ENCODE measurements at regions not wholly inside any gene's neighbourhood (a gene's known extent, or its start where the extent isn't known, plus 50 kb on each side); places are given as distances from the start of the nearest gene placed in this dataset.

- no peak overlapping the region for H3K4me3 ChIP-seq (ENCODE audit: control insufficient read depth in 2 of 3, extremely low read depth in 1 of 3, insufficient read depth in 2 of 3, low read depth in 1 of 3, low read length in 3 of 3)
- FAIRE-seq (no peak), DNase-seq (ENCODE audit: low read depth, low spot score) (no peak)
- no peak overlapping the region for H3K4me2 ChIP-seq (ENCODE audit: control insufficient read depth, extremely low read depth, insufficient read depth, low read depth, low read length)
- H3K9me3 ChIP-seq (ENCODE audit: control insufficient read depth, low read depth, low read length), result no peaks in the 10 kb centered on the region
- H3K4me1 ChIP-seq (ENCODE audit: control insufficient read depth, extremely low read depth, insufficient read depth, low read length), result no peaks in the 10 kb centered on the region
- no peaks in the 10 kb centered on the region for H3K79me2 ChIP-seq (ENCODE audit: control insufficient read depth, insufficient read depth, low read length)
- H3K27me3 ChIP-seq (ENCODE audit: control insufficient read depth, extremely low read depth, insufficient read depth, low read length), result no peaks in the 10 kb centered on the region
- H3K27ac ChIP-seq (ENCODE audit: control insufficient read depth, insufficient read depth, low read length), result no peak overlapping the region
- H3K36me3 ChIP-seq (ENCODE audit: control insufficient read depth in 2 of 2, extremely low read depth in 1 of 2, insufficient read depth in 2 of 2, low read length in 2 of 2), result no peaks in the 10 kb centered on the region
- H3K9me1 ChIP-seq (ENCODE audit: control insufficient read depth, extremely low read depth, insufficient read depth, low read length), result no peaks in the 10 kb centered on the region
- no peaks in the 10 kb centered on the region for H4K20me1 ChIP-seq (ENCODE audit: control insufficient read depth, extremely low read depth, insufficient read depth, low read length)
- no peak overlapping the region for H2AFZ ChIP-seq (ENCODE audit: control insufficient read depth, low read length)
- no peak for TF ChIP-seq CTCF (optimal IDR thresholded peaks at IDR 0.05 in 1 of 3, IDR thresholded peaks at IDR 0.05 in 1 of 3, conservative IDR thresholded peaks at IDR 0.05 in 1 of 3; ENCODE audit: extremely low read depth in 1 of 3, insufficient read depth in 2 of 3, low read length in 3 of 3)
- no peak overlapping the region for H3K9ac ChIP-seq (ENCODE audit: control insufficient read depth, extremely low read depth, insufficient read depth, low read length)
- dilution Hi-C loops (cut with MboI; ENCODE audit: extremely low pct_ligation_motif_present, low sequenced_read_pairs), result no loop called here
These were observed 481.4 kb downstream of the COG6 start for GRCh38 chr13:40136896-40137295.

- dilution Hi-C loops (cut with MboI; ENCODE audit: extremely low pct_ligation_motif_present, low sequenced_read_pairs), result no loop called here
- Histone ChIP-seq H3K4me2 (ENCODE audit: control insufficient read depth, extremely low read depth, insufficient read depth, low read depth, low read length) (no peak overlapping the region), H3K36me3 (ENCODE audit: control insufficient read depth in 2 of 2, extremely low read depth in 1 of 2, insufficient read depth in 2 of 2, low read length in 2 of 2) (no peaks in the 10 kb centered on the region), H3K79me2 (ENCODE audit: control insufficient read depth, insufficient read depth, low read length) (no peaks in the 10 kb centered on the region), H3K27me3 (ENCODE audit: control insufficient read depth, extremely low read depth, insufficient read depth, low read length) (no peaks in the 10 kb centered on the region), H3K27ac (ENCODE audit: control insufficient read depth, insufficient read depth, low read length) (no peak overlapping the region), H4K20me1 (ENCODE audit: control insufficient read depth, extremely low read depth, insufficient read depth, low read length) (no peaks in the 10 kb centered on the region), H3K9me1 (ENCODE audit: control insufficient read depth, extremely low read depth, insufficient read depth, low read length) (no peaks in the 10 kb centered on the region), H2AFZ (ENCODE audit: control insufficient read depth, low read length) (no peak overlapping the region), H3K9ac (ENCODE audit: control insufficient read depth, extremely low read depth, insufficient read depth, low read length) (no peak overlapping the region), H3K9me3 (ENCODE audit: control insufficient read depth, low read depth, low read length) (no peaks in the 10 kb centered on the region), H3K4me3 (ENCODE audit: control insufficient read depth in 2 of 3, extremely low read depth in 1 of 3, insufficient read depth in 2 of 3, low read depth in 1 of 3, low read length in 3 of 3) (no peak overlapping the region), H3K4me1 (ENCODE audit: control insufficient read depth, extremely low read depth, insufficient read depth, low read length) (no peaks in the 10 kb centered on the region)
- TF ChIP-seq CTCF (optimal IDR thresholded peaks at IDR 0.05 in 1 of 3, IDR thresholded peaks at IDR 0.05 in 1 of 3, conservative IDR thresholded peaks at IDR 0.05 in 1 of 3; ENCODE audit: extremely low read depth in 1 of 3, insufficient read depth in 2 of 3, low read length in 3 of 3), result no peak
- FAIRE-seq (no peak), DNase-seq (ENCODE audit: low read depth, low spot score) (no peak)
These were observed 481.9 kb downstream of the COG6 start for GRCh38 chr13:40137400-40137799.

Data from keratinocyte (primary cell).